GM23338 (cell line): ENCODE measurements at regions not wholly inside any gene's neighbourhood (a gene's known extent, or its start where the extent isn't known, plus 50 kb on each side); places are given as distances from the start of the nearest gene placed in this dataset.

Experiments used
- CTCF ChIP-seq, 2 experiments: fragments of 200-600 bp in 1 of 2; sonication (generic) in 1 of 2; conservative IDR thresholded peaks; 2 replicates each; pipeline versions ENCODE4 v1.5.1 to v1.6.1; 2016 to 2017; ENCODE audit warnings: antibody characterized with exemption in 2 of 2, low read depth in 2 of 2, mild to moderate bottlenecking in 2 of 2, moderate library complexity in 1 of 2
- ETS1 ChIP-seq: IDR thresholded peaks from 2 replicates; pipeline ENCODE4 v1.6.1; 2016; ENCODE audit warnings: antibody characterized with exemption
- ZNF331 ChIP-seq: fragments of 250-450 bp; sonication (Bioruptor Pico); IDR thresholded peaks from 2 replicates; pipeline ENCODE4 v1.5.0; 2020; ENCODE audit warnings: low read depth, mild to moderate bottlenecking, moderate library complexity
- ZNF462 ChIP-seq: fragments of 250-450 bp; sonication (Bioruptor Pico); IDR thresholded peaks from 2 replicates; pipeline ENCODE4 v1.5.0; 2020; ENCODE audit warnings: mild to moderate bottlenecking, moderate library complexity

GRCh38 chr18:61975526-61976326 is 82.9 kb upstream of the RNF152 start (continued):
- TF ChIP-seq ZNF462 (CRISPR knock-in tag) (no peak), ZNF331 (CRISPR knock-in tag) (no peak), ETS1 (no peak), CTCF (conservative IDR thresholded peaks at IDR 0.05; ENCODE audit: low read depth in 2 of 2) (no peak)
